Common myeloid progenitor, CD34-positive (primary cell): ENCODE measurements at regions not wholly inside any gene's neighbourhood (a gene's known extent, or its start where the extent isn't known, plus 50 kb on each side); places are given as distances from the start of the nearest gene placed in this dataset.

Experiments used
- CTCF ChIA-PET: fragments of 350-600 bp; sonication (Branson Sonifier 250); formaldehyde crosslinking; loops from one replicate; lab custom pipeline; 2021; ENCODE audit warnings: antibody characterized with exemption; lab: Charles Lee
- POLR2A ChIA-PET: fragments of 350-600 bp; sonication (Branson Sonifier 250); formaldehyde crosslinking; loops from one replicate; lab custom pipeline; 2021; ENCODE audit warnings: antibody characterized with exemption; lab: Charles Lee
- DNase-seq, 3 donors: peaks; one replicate each; pipeline versions ENCODE4 v3.0.0 to v3.0.0-alpha.2; 2013
- H3K27ac ChIP-seq, 2 experiments: 1 replicate in 1 of 2; 2 replicates in 1 of 2; pipeline ENCODE4 v1.7.0; 2013; ENCODE audit warnings: inconsistent platforms in 2 of 2, low read length in 2 of 2, mild to moderate bottlenecking in 2 of 2, low read depth in 1 of 2, moderate library complexity in 1 of 2; ENCODE audit not compliant: severe bottlenecking in 2 of 2, insufficient read depth in 1 of 2, poor library complexity in 1 of 2
- H3K27me3 ChIP-seq, 5 experiments: replicated peaks in 2 of 5; 1 replicate in 3 of 5; 2 replicates in 2 of 5; pipeline versions ENCODE4 v1.6.1 to v1.7.0; 2013; ENCODE audit warnings: low read length in 4 of 5, mild to moderate bottlenecking in 2 of 5, moderate library complexity in 2 of 5, inconsistent platforms in 1 of 5; ENCODE audit not compliant: insufficient read depth in 5 of 5, control insufficient read depth in 4 of 5
- H3K36me3 ChIP-seq, 4 experiments: 1 replicate in 2 of 4; 2 replicates in 2 of 4; pipeline versions ENCODE4 v1.6.1 to v1.7.0; 2013; ENCODE audit warnings: low read length in 3 of 4, control low read depth in 1 of 4, mild to moderate bottlenecking in 1 of 4; ENCODE audit not compliant: control insufficient read depth in 4 of 4, insufficient read depth in 4 of 4
- H3K4me1 ChIP-seq, 4 experiments: 1 replicate in 3 of 4; 2 replicates in 1 of 4; pipeline versions ENCODE4 v1.6.1 to v1.7.1; 2013; ENCODE audit warnings: low read length in 3 of 4, mild to moderate bottlenecking in 3 of 4, control low read depth in 1 of 4, inconsistent platforms in 1 of 4, moderate library complexity in 1 of 4; ENCODE audit not compliant: control insufficient read depth in 4 of 4, insufficient read depth in 4 of 4; ENCODE audit errors: control extremely low read depth in 1 of 4
- H3K4me3 ChIP-seq, 7 experiments: 1 replicate in 4 of 7; 2 replicates in 3 of 7; pipeline versions ENCODE4 v1.5.1 to v1.7.0; 2013; ENCODE audit warnings: mild to moderate bottlenecking in 7 of 7, low read length in 6 of 7, moderate library complexity in 6 of 7, inconsistent platforms in 2 of 7, low read depth in 2 of 7, control low read depth in 1 of 7; ENCODE audit not compliant: insufficient read depth in 4 of 7, control insufficient read depth in 1 of 7; ENCODE audit errors: extremely low read depth in 1 of 7
- H3K9me3 ChIP-seq, 5 experiments: 1 replicate in 4 of 5; 2 replicates in 1 of 5; pipeline versions ENCODE4 v1.6.1 to v1.7.1; 2013; ENCODE audit warnings: low read length in 4 of 5, mild to moderate bottlenecking in 2 of 5, inconsistent platforms in 1 of 5, low read depth in 1 of 5, moderate library complexity in 1 of 5; ENCODE audit not compliant: control insufficient read depth in 4 of 5, insufficient read depth in 2 of 5; ENCODE audit errors: control extremely low read depth in 1 of 5
- WGBS: methylation state at CpG from one replicate; pipeline ENCODE4 v1.1.5; 2013; ENCODE audit not compliant: insufficient coverage; 5-methylcytosine and 5-hydroxymethylcytosine counted together

- CTCF ChIA-PET, result interaction anchor here (0.8 kb wide), 1 partner anchor 45 kb away, joined by 3 read pairs; no protein-coding TSS in a partner anchor
- no peak overlapping the region for H3K27ac ChIP-seq
Observed at GRCh38 chr1:186559601-186560116, 98.7 kb upstream of the PDC start.

GRCh38 chr1:186557147-186557777 is 96.3 kb upstream of the PDC start:
- Histone ChIP-seq H3K27me3 (no peaks in the 10 kb centered on the region), H3K4me3 (no peak overlapping the region), H3K4me1 (no peaks in the 10 kb centered on the region), H3K36me3 (no peaks in the 10 kb centered on the region), H3K9me3 (peaks cover 0 to 8% (median 8%) of the 10 kb centered on the region in 5 experiments), H3K27ac (no peak overlapping the region)
- POLR2A ChIA-PET, result no interaction called here
- no CpG with 5 or more reads among the region's 2 CpGs for WGBS
- DNase-seq, result no peak
- CTCF ChIA-PET, result no interaction called here

More at GRCh38 chr1:186559601-186560116, 98.7 kb upstream of the PDC start:
- POLR2A ChIA-PET, result no interaction called here
- Histone ChIP-seq H3K4me1 (no peaks in the 10 kb centered on the region), H3K27me3 (no peaks in the 10 kb centered on the region), H3K4me3 (no peak overlapping the region), H3K9me3 (no peaks in the 10 kb centered on the region), H3K36me3 (no peaks in the 10 kb centered on the region)
- no peak for DNase-seq
- WGBS, result 100% methylated on average over 2 of the region's 6 CpGs

GRCh38 chr1:186550832-186551231 is 89.9 kb upstream of the PDC start:
- H3K36me3 ChIP-seq, result no peaks in the 10 kb centered on the region
- H3K27ac ChIP-seq, result no peak overlapping the region
- DNase-seq, result no peak
- H3K4me1 ChIP-seq, result no peaks in the 10 kb centered on the region
- no peaks in the 10 kb centered on the region for H3K27me3 ChIP-seq
- H3K4me3 ChIP-seq, result no peak overlapping the region
- CTCF ChIA-PET, result interaction anchor here (0.7 kb wide), 1 partner anchor 319 kb away, joined by 3 read pairs; no protein-coding TSS in a partner anchor
- peaks cover 0 to 21% (median 12%) of the 10 kb centered on the region in 5 experiments for H3K9me3 ChIP-seq
- POLR2A ChIA-PET, result interaction anchor here (0.7 kb wide), 1 partner anchor 44 kb away, joined by 3 read pairs; no protein-coding TSS in a partner anchor
- 98% methylated on average over 10 of the region's 10 CpGs for WGBS

GRCh38 chr1:186541003-186541402 is 80.1 kb upstream of the PDC start:
- ChIA-PET CTCF (interaction anchor here (0.7 kb wide), 1 partner anchor 27 kb away, joined by 3 read pairs; no protein-coding TSS in a partner anchor), POLR2A (no interaction called here)
- Histone ChIP-seq H3K4me1 (peaks cover 0 to 8% (median 0%) of the 10 kb centered on the region in 4 experiments), H3K27me3 (no peaks in the 10 kb centered on the region), H3K4me3 (no peak overlapping the region), H3K9me3 (peaks cover 1 to 23% (median 3%) of the 10 kb centered on the region in 5 experiments), H3K36me3 (no peaks in the 10 kb centered on the region), H3K27ac (no peak overlapping the region)
- 99% methylated on average over 8 of the region's 8 CpGs for WGBS
- no peak for DNase-seq

- WGBS, result 100% methylated on average over 3 of the region's 3 CpGs
- H3K9me3 ChIP-seq, result peaks cover 1 to 23% (median 3%) of the 10 kb centered on the region in 5 experiments
- no peaks in the 10 kb centered on the region for H3K36me3 ChIP-seq
- no peak overlapping the region for H3K27ac ChIP-seq
- H3K27me3 ChIP-seq, result no peaks in the 10 kb centered on the region
- POLR2A ChIA-PET, result no interaction called here
- DNase-seq, result no peak
- H3K4me3 ChIP-seq, result no peak overlapping the region
- CTCF ChIA-PET, result interaction anchor here (0.7 kb wide), 1 partner anchor 26 kb away, joined by 3 read pairs; no protein-coding TSS in a partner anchor
- H3K4me1 ChIP-seq, result peaks cover 0 to 11% (median 2%) of the 10 kb centered on the region in 4 experiments
Observed at GRCh38 chr1:186540521-186540920, 79.6 kb upstream of the PDC start.

- H3K9me3 ChIP-seq, result peaks cover 0 to 14% (median 4%) of the 10 kb centered on the region in 5 experiments
- ChIA-PET CTCF (no interaction called here), POLR2A (no interaction called here)
- no peak overlapping the region for H3K4me3 ChIP-seq
- 87% methylated on average over 2 of the region's 3 CpGs for WGBS
- peak in 2 of 3 donors; percentile 54 to 58 for DNase-seq
- H3K27ac ChIP-seq, result no peak overlapping the region
- no peaks in the 10 kb centered on the region for H3K27me3 ChIP-seq
- H3K4me1 ChIP-seq, result peaks cover 0 to 14% (median 4%) of the 10 kb centered on the region in 4 experiments
- H3K36me3 ChIP-seq, result no peaks in the 10 kb centered on the region
Observed at GRCh38 chr1:186536273-186536890, 75.5 kb upstream of the PDC start.
